GM12878 (cell line): ENCODE measurements at regions not wholly inside any gene's neighbourhood (a gene's known extent, or its start where the extent isn't known, plus 50 kb on each side); places are given as distances from the start of the nearest gene placed in this dataset.

ENCODE experiments used
- EP300 ChIP-seq, 2 experiments: fragments of 150-350 bp in 1 of 2; IDR thresholded peaks; 2 replicates each; pipeline ENCODE4 v1.6.1; 2011 to 2012; ENCODE audit warnings: low read depth in 2 of 2, low read length in 2 of 2, borderline replicate concordance in 1 of 2, improper control_type of control experiment in 1 of 2, inconsistent platforms in 1 of 2; ENCODE audit not compliant: control insufficient read depth in 1 of 2
- RAD21 ChIP-seq: IDR thresholded peaks from 2 replicates; pipeline ENCODE4 v1.6.1; 2011; ENCODE audit warnings: mild to moderate bottlenecking, low read depth, low read length, moderate library complexity; ENCODE audit not compliant: insufficient read depth

DNA sequence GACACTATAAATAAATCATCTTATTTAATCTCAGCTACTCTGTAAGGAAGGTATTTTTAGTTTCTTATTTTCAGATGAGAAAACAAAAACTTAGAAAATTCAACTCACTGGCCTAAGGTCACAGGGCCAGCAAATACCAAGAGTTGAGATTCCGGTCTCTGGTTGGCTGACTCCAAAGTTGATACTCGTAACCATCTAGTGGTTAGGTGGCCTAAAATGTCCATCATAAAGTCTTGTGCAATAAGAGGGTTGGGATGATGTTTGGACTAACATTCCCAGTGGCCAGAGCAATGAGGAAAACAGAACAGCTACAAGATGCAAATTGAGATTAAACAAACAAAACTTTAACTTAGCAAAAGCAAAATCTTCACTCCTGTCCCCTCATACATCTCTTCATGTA is 360.3 kb downstream of the FIGN start:
- TF ChIP-seq EP300 (IDR thresholded peaks at IDR 0.05; ENCODE audit: borderline replicate concordance in 1 of 2, control insufficient read depth in 1 of 2, low read depth in 2 of 2, low read length in 2 of 2) (no peak), RAD21 (no peak)
